COR-L47 (cell line): ENCODE measurements at regions not wholly inside any gene's neighbourhood (a gene's known extent, or its start where the extent isn't known, plus 50 kb on each side); places are given as distances from the start of the nearest gene placed in this dataset.
A peak's percentile ranks its signal among the peaks of the same experiment; 100 is the strongest.

Experiments used
- DNase-seq: peaks from one replicate; lab custom pipeline; 2025; lab: John Stamatoyannopoulos, UW

GRCh38 chr12:116404247-116404646 is 126.8 kb upstream of the MED13L start:
- DNase-seq: no peak

- DNase-seq: no peak
Measured at GRCh38 chr12:116404913-116405611, 127.6 kb upstream of the MED13L start.

- DNase-seq: no peak
Measured at GRCh38 chr12:116406529-116406928, 129.0 kb upstream of the MED13L start.

GRCh38 chr12:116408489-116409250 is 131.2 kb upstream of the MED13L start:
- no peak for DNase-seq

- DNase-seq: no peak
Measured at GRCh38 chr12:116411977-116412376, 134.5 kb upstream of the MED13L start.

GRCh38 chr12:116414891-116415290 is 137.4 kb upstream of the MED13L start:
- DNase-seq: no peak

- no peak for DNase-seq
Measured at GRCh38 chr12:116415408-116416108, 138.1 kb upstream of the MED13L start.

- no peak for DNase-seq
Measured at GRCh38 chr12:116416166-116416565, 138.7 kb upstream of the MED13L start.

GRCh38 chr12:116418551-116418950 is 140.6 kb upstream of the MAP1LC3B2 start:
- no peak for DNase-seq

- DNase-seq: peak; percentile 4
Measured at GRCh38 chr12:116420227-116420880, 138.8 kb upstream of the MAP1LC3B2 start.

GRCh38 chr12:116421785-116422538 is 137.2 kb upstream of the MAP1LC3B2 start:
- no peak for DNase-seq

GRCh38 chr12:116423094-116423493 is 136.1 kb upstream of the MAP1LC3B2 start:
- no peak for DNase-seq

- DNase-seq: no peak
Measured at GRCh38 chr12:116425256-116426193, 133.7 kb upstream of the MAP1LC3B2 start.

GRCh38 chr12:116426391-116427136 is 132.6 kb upstream of the MAP1LC3B2 start:
- no peak for DNase-seq

GRCh38 chr12:116427200-116427930 is 131.8 kb upstream of the MAP1LC3B2 start:
- no peak for DNase-seq

GRCh38 chr12:116429826-116430360 is 129.3 kb upstream of the MAP1LC3B2 start:
- DNase-seq: no peak

GRCh38 chr12:116430911-116431565 is 128.1 kb upstream of the MAP1LC3B2 start:
- no peak for DNase-seq

GRCh38 chr12:116431677-116432300 is 127.4 kb upstream of the MAP1LC3B2 start:
- DNase-seq: no peak
